Caco-2 (cell line): ENCODE measurements at regions not wholly inside any gene's neighbourhood (a gene's known extent, or its start where the extent isn't known, plus 50 kb on each side); places are given as distances from the start of the nearest gene placed in this dataset.

Experiments used
- BruUV-seq: library from RNA; stranded (reverse); fragments of 400-500 nt; replicated peaks from 2 replicates; lab custom pipeline; 2021; lab: Mats Ljungman, UMichigan
- CTCF ChIA-PET: fragments of 300-600 bp; sonication (Branson Sonifier 250); formaldehyde crosslinking; loops from one replicate; lab custom pipeline; 2022; ENCODE audit warnings: antibody characterized with exemption; lab: Charles Lee
- POLR2A ChIA-PET: fragments of 300-600 bp; sonication (Branson Sonifier 250); formaldehyde crosslinking; loops from one replicate; lab custom pipeline; 2022; ENCODE audit warnings: antibody characterized with exemption; lab: Charles Lee
- DNase-seq, 2 experiments: peaks; one replicate each; pipeline versions ENCODE4 v3.0.0 to v3.0.0-alpha.2; 2020 to 2022
- H3K27me3 ChIP-seq: replicated peaks from 2 replicates; pipeline ENCODE4 v1.6.0; 2011; ENCODE audit warnings: low read length; ENCODE audit not compliant: control insufficient read depth, insufficient read depth
- H3K36me3 ChIP-seq: 2 replicates; pipeline ENCODE4 v1.5.1; 2011; ENCODE audit warnings: low read length; ENCODE audit not compliant: control insufficient read depth, insufficient read depth
- H3K4me1 ChIP-seq: fragments of 250-450 bp; sonication (Bioruptor Pico); 2 replicates; pipeline ENCODE4 v1.5.1; 2020; ENCODE audit warnings: mild to moderate bottlenecking
- H3K4me3 ChIP-seq: 2 replicates; pipeline ENCODE4 v1.5.1; 2011; ENCODE audit warnings: low read depth, mild to moderate bottlenecking, control low read depth, low read length
- H3K9me3 ChIP-seq: fragments of 250-450 bp; sonication (Bioruptor Pico); 2 replicates; pipeline ENCODE4 v1.5.1; 2020; ENCODE audit warnings: mild to moderate bottlenecking, moderate library complexity
- H3K27ac Mint-ChIP-seq: one replicate; pipeline ENCODE4 v1.8.0; 2022; ENCODE audit warnings: mixed read lengths; ENCODE audit not compliant: unreplicated experiment
- H3K27me3 Mint-ChIP-seq: one replicate; pipeline ENCODE4 v1.8.0; 2022; ENCODE audit warnings: mixed read lengths; ENCODE audit not compliant: insufficient read depth, unreplicated experiment
- H3K36me3 Mint-ChIP-seq: one replicate; pipeline ENCODE4 v1.8.0; 2022; ENCODE audit warnings: mild to moderate bottlenecking, mixed read lengths; ENCODE audit not compliant: insufficient read depth, unreplicated experiment
- H3K4me1 Mint-ChIP-seq: one replicate; pipeline ENCODE4 v1.8.0; 2022; ENCODE audit warnings: low read depth, mixed read lengths; ENCODE audit not compliant: unreplicated experiment
- H3K4me3 Mint-ChIP-seq: one replicate; pipeline ENCODE4 v1.8.0; 2022; ENCODE audit warnings: mild to moderate bottlenecking, moderate library complexity, mixed read lengths; ENCODE audit not compliant: unreplicated experiment
- H3K9me3 Mint-ChIP-seq: one replicate; pipeline ENCODE4 v1.8.0; 2022; ENCODE audit warnings: mixed read lengths; ENCODE audit not compliant: unreplicated experiment
- CTCF ChIP-seq, 2 experiments: fragments of 200-600 bp in 1 of 2; IDR thresholded peaks; 1 replicate in 1 of 2; 2 replicates in 1 of 2; pipeline versions ENCODE4 v1.5.1 to v1.8.0; 2011 to 2022; ENCODE audit warnings: antibody characterized with exemption in 1 of 2, control low read depth in 1 of 2, inconsistent platforms in 1 of 2, low read depth in 1 of 2, low read length in 1 of 2, mild to moderate bottlenecking in 1 of 2, moderate library complexity in 1 of 2; ENCODE audit not compliant: insufficient read depth in 1 of 2, severe bottlenecking in 1 of 2, unreplicated experiment in 1 of 2
- intact Hi-C: fragments of 100-400 bp; cut with micrococcal nuclease; formaldehyde crosslinking; loops from one replicate; pipeline ENCODE4 v1.10.0; 2022; ENCODE audit not compliant: unreplicated experiment

GRCh38 chr6:87935196-87935595 lies 112.4 kb upstream of the SPACA1 start:
- Histone ChIP-seq H3K36me3 (no peaks in the 10 kb centered on the region), H3K4me1 (no peaks in the 10 kb centered on the region), H3K4me3 (no peak overlapping the region), H3K27me3 (no peaks in the 10 kb centered on the region), H3K9me3 (no peaks in the 10 kb centered on the region)
- Mint-ChIP-seq H3K27me3 (no peaks in the 10 kb centered on the region), H3K4me3 (no peak overlapping the region), H3K4me1 (no peaks in the 10 kb centered on the region), H3K36me3 (no peaks in the 10 kb centered on the region), H3K9me3 (no peaks in the 10 kb centered on the region), H3K27ac (no peak overlapping the region)
- no peak for DNase-seq
- intact Hi-C loops, result no loop called here
- TF ChIP-seq CTCF (IDR thresholded peaks at IDR 0.05; ENCODE audit: insufficient read depth in 1 of 2, low read depth in 1 of 2, low read length in 1 of 2, severe bottlenecking in 1 of 2, unreplicated experiment in 1 of 2), result no peak
- no TSS peak for BruUV-seq
- ChIA-PET CTCF (no interaction called here), POLR2A (no interaction called here)

DNA sequence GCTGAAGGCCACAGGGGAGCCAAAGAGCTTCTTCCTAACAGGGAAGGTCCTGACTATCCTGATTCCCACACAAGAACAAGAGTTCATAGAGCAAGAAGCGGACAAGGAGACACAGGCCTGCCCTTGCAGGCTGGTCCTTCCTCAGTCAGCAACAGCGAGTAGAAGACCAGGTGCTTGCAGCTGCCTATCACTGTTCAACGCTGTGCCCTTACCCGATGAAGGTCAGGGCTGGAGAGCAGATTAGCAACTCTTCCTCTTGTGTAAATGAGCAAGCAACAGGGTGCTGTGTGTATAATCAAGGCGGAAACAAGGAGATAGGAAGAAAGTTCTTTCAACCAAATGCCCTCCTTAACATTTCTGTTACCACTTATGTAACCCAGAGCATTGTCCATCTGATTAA lies 115.3 kb upstream of the SPACA1 start:
- no peak overlapping the region for H3K27ac Mint-ChIP-seq
- H3K36me3 ChIP-seq, result no peaks in the 10 kb centered on the region
- H3K4me3 ChIP-seq, result no peak overlapping the region
- H3K9me3 Mint-ChIP-seq, result no peaks in the 10 kb centered on the region
- no TSS peak for BruUV-seq
- no peaks in the 10 kb centered on the region for H3K27me3 ChIP-seq
- intact Hi-C loops, result no loop called here
- ChIA-PET CTCF (interaction anchor here (0.6 kb wide), 1 partner anchor 20 kb away, joined by 4 read pairs; no protein-coding TSS in a partner anchor), POLR2A (no interaction called here)
- H3K4me3 Mint-ChIP-seq, result no peak overlapping the region
- DNase-seq, result no peak
- TF ChIP-seq CTCF (IDR thresholded peaks at IDR 0.05; ENCODE audit: insufficient read depth in 1 of 2, low read depth in 1 of 2, low read length in 1 of 2, severe bottlenecking in 1 of 2, unreplicated experiment in 1 of 2), result no peak
- no peaks in the 10 kb centered on the region for H3K36me3 Mint-ChIP-seq
- no peaks in the 10 kb centered on the region for H3K4me1 ChIP-seq
- no peaks in the 10 kb centered on the region for H3K27me3 Mint-ChIP-seq
- H3K9me3 ChIP-seq, result no peaks in the 10 kb centered on the region
- no peaks in the 10 kb centered on the region for H3K4me1 Mint-ChIP-seq

DNA sequence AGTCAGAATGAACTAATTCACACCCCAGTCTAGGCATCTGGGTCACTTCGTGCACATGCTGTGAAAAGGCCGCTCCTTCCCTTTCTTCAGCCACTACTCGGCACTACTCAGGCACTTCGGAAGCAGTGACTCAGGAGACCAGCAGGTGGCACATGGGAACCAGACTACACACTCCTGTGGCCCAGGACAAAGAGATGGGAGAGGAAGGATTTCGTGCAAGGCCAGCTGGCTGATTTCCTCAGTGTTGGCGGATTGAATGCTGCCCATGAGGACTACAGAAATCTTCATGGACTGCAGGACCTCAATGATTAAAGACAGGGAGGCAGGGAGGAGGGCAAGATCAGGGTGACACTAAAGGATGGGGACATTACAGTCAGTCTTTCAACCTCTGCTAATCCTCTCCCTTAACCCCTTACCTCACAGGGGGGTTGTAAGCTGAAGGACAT lies 117.8 kb upstream of the SPACA1 start:
- Histone ChIP-seq H3K4me3 (no peak overlapping the region), H3K36me3 (no peaks in the 10 kb centered on the region), H3K27me3 (no peaks in the 10 kb centered on the region), H3K9me3 (no peaks in the 10 kb centered on the region), H3K4me1 (no peaks in the 10 kb centered on the region)
- DNase-seq, result peak; percentile 78 to 79
- Mint-ChIP-seq H3K9me3 (no peaks in the 10 kb centered on the region), H3K27me3 (no peaks in the 10 kb centered on the region), H3K4me3 (no peak overlapping the region), H3K4me1 (no peaks in the 10 kb centered on the region), H3K36me3 (no peaks in the 10 kb centered on the region), H3K27ac (no peak overlapping the region)
- ChIA-PET CTCF (interaction anchor here (1.5 kb wide), 1 partner anchor 15 kb away, joined by 6 read pairs; no protein-coding TSS in a partner anchor), POLR2A (no interaction called here)
- TF ChIP-seq CTCF (IDR thresholded peaks at IDR 0.05; ENCODE audit: insufficient read depth in 1 of 2, low read depth in 1 of 2, low read length in 1 of 2, severe bottlenecking in 1 of 2, unreplicated experiment in 1 of 2), result peak; percentile 82 to 92
- BruUV-seq, result no TSS peak
- intact Hi-C loops, result loop anchor here (1.0 to 5.0 kb wide), 4 partner anchors 97 to 562 kb away; partner anchors contain the start of gene CNR1
